Upper lobe of left lung (tissue), 6 donors: ENCODE measurements at regions not wholly inside any gene's neighbourhood (a gene's known extent, or its start where the extent isn't known, plus 50 kb on each side); places are given as distances from the start of the nearest gene placed in this dataset.

Experiments used
- ATAC-seq, 2 donors: fragments of 200-7000 bp; cut with Tn5 transposase; one replicate each; pipeline ENCODE4 v1.9.1; 2022; ENCODE audit warnings: mild to moderate bottlenecking in 2 of 2, moderate library complexity in 2 of 2; ENCODE audit not compliant: low FRiP score in 2 of 2
- DNase-seq, 2 donors: peaks; one replicate each; pipeline ENCODE4 v3.0.0-alpha.2; 2019 to 2020
- H3K27ac ChIP-seq, 4 donors: fragments of 200-600 bp; sonication (generic); one replicate each; pipeline ENCODE4 v1.5.1; 2016 to 2019
- H3K27me3 ChIP-seq, 4 donors: fragments of 200-600 bp; sonication (generic); one replicate each; pipeline ENCODE4 v1.5.1; 2017 to 2019
- H3K36me3 ChIP-seq, 4 donors: fragments of 200-600 bp; sonication (generic); one replicate each; pipeline ENCODE4 v1.5.1; 2016 to 2019
- H3K4me1 ChIP-seq, 4 donors: fragments of 200-600 bp; sonication (generic); one replicate each; pipeline ENCODE4 v1.5.1; 2018 to 2019
- H3K4me3 ChIP-seq, 4 donors: fragments of 200-600 bp; sonication (generic); one replicate each; pipeline ENCODE4 v1.5.1; 2017 to 2019; ENCODE audit warnings: mild to moderate bottlenecking in 2 of 4, moderate library complexity in 1 of 4
- H3K9me3 ChIP-seq, 4 donors: fragments of 200-600 bp; sonication (generic); one replicate each; pipeline ENCODE4 v1.5.1; 2018 to 2019
- CTCF ChIP-seq, 6 experiments: fragments of 450-650 bp in 4 of 6; fragments of 200-600 bp in 2 of 6; sonication (generic) in 2 of 6; IDR thresholded peaks; one replicate each; pipeline ENCODE4 v1.5.1; 2016 to 2019; ENCODE audit warnings: antibody characterized with exemption in 6 of 6
- EP300 ChIP-seq, 4 donors: sonication (generic); formaldehyde crosslinking; IDR thresholded peaks; one replicate each; pipeline ENCODE4 v1.5.1; 2017; ENCODE audit warnings: antibody characterized with exemption in 4 of 4, control low read depth in 2 of 4
- POLR2A ChIP-seq, 4 donors: fragments of 450-650 bp; IDR thresholded peaks; one replicate each; pipeline ENCODE4 v1.5.1; 2016 to 2017; ENCODE audit warnings: antibody characterized with exemption in 4 of 4, mild to moderate bottlenecking in 2 of 4
- POLR2AphosphoS5 ChIP-seq, 2 donors: sonication (generic); formaldehyde crosslinking; IDR thresholded peaks; one replicate each; pipeline ENCODE4 v1.5.1; 2017; ENCODE audit warnings: antibody characterized with exemption in 2 of 2
- WGBS, 2 donors: methylation state at CpG; one replicate each; pipeline ENCODE4 v1.1.5; 2017 to 2018; 5-methylcytosine and 5-hydroxymethylcytosine counted together
- donor health status: DM: no; HTN: no; CAD: no; lungs with moderate emphysema.
- donor health status: DM: no; HTN: yes; CAD: no; lungs with severe emphysema.

- DNase-seq (no peak), ATAC-seq (no peak)
- H3K4me3 ChIP-seq = no peak overlapping the region
- H3K9me3 ChIP-seq = no peaks in the 10 kb centered on the region
- TF ChIP-seq CTCF (IDR thresholded peaks at IDR 0.05) (no peak), POLR2AphosphoS5 (IDR thresholded peaks at IDR 0.05) (no peak), POLR2A (IDR thresholded peaks at IDR 0.05) (no peak), EP300 (IDR thresholded peaks at IDR 0.05) (no peak)
- H3K27ac ChIP-seq = no peak overlapping the region
- no peaks in the 10 kb centered on the region for H3K36me3 ChIP-seq
- peaks cover 0 to 4% (median 0%) of the 10 kb centered on the region in 4 donors for H3K4me1 ChIP-seq
- H3K27me3 ChIP-seq = no peaks in the 10 kb centered on the region
- 23 to 32% methylated on average over 1 of the region's 1 CpG for WGBS, 2 donors
Observed at GRCh38 chrX:20437683-20438082, 171.0 kb upstream of the RPS6KA3 start.

- Histone ChIP-seq H3K36me3 (no peaks in the 10 kb centered on the region), H3K27ac (no peak overlapping the region), H3K9me3 (no peaks in the 10 kb centered on the region), H3K27me3 (no peaks in the 10 kb centered on the region), H3K4me3 (no peak overlapping the region), H3K4me1 (peaks cover 0 to 4% (median 0%) of the 10 kb centered on the region in 4 donors)
- ATAC-seq (no peak), DNase-seq (no peak)
- no peak for TF ChIP-seq EP300 (IDR thresholded peaks at IDR 0.05)
- no peak for TF ChIP-seq POLR2A (IDR thresholded peaks at IDR 0.05)
- no peak for TF ChIP-seq CTCF (IDR thresholded peaks at IDR 0.05)
- 75 to 83% methylated on average over 1 of the region's 1 CpG for WGBS, 2 donors
Observed at GRCh38 chrX:20435913-20436312, 169.2 kb upstream of the RPS6KA3 start.

GRCh38 chrX:20434986-20435385 is 168.3 kb upstream of the RPS6KA3 start:
- H3K9me3 ChIP-seq = no peaks in the 10 kb centered on the region
- DNase-seq (no peak), ATAC-seq (no peak)
- no peak overlapping the region for H3K27ac ChIP-seq
- H3K36me3 ChIP-seq = no peaks in the 10 kb centered on the region
- H3K27me3 ChIP-seq = no peaks in the 10 kb centered on the region
- no peak overlapping the region for H3K4me3 ChIP-seq
- WGBS, 2 donors = 77 to 87% methylated on average over 3 of the region's 3 CpGs
- peaks cover 0 to 4% (median 0%) of the 10 kb centered on the region in 4 donors for H3K4me1 ChIP-seq
- TF ChIP-seq POLR2A (IDR thresholded peaks at IDR 0.05) (no peak), POLR2AphosphoS5 (IDR thresholded peaks at IDR 0.05) (no peak)

GRCh38 chrX:20433388-20433775 is 166.7 kb upstream of the RPS6KA3 start:
- no peak for DNase-seq
- 76 to 90% methylated on average over 1 of the region's 1 CpG for WGBS, 2 donors

GRCh38 chrX:20432746-20433387 is 166.2 kb upstream of the RPS6KA3 start:
- H3K4me3 ChIP-seq = no peak overlapping the region
- TF ChIP-seq EP300 (IDR thresholded peaks at IDR 0.05) (no peak), POLR2A (IDR thresholded peaks at IDR 0.05) (no peak), CTCF (IDR thresholded peaks at IDR 0.05) (no peak), POLR2AphosphoS5 (IDR thresholded peaks at IDR 0.05) (no peak)
- H3K4me1 ChIP-seq = peaks cover 0 to 4% (median 0%) of the 10 kb centered on the region in 4 donors
- no peaks in the 10 kb centered on the region for H3K36me3 ChIP-seq
- no peaks in the 10 kb centered on the region for H3K27me3 ChIP-seq
- no peak overlapping the region for H3K27ac ChIP-seq
- no peaks in the 10 kb centered on the region for H3K9me3 ChIP-seq
- ATAC-seq = no peak
- 68 to 85% methylated on average over 2 of the region's 2 CpGs for WGBS, 2 donors
- DNase-seq = no peak

More at GRCh38 chrX:20433388-20433775, 166.7 kb upstream of the RPS6KA3 start:
- no peak overlapping the region for H3K27ac ChIP-seq
- H3K4me1 ChIP-seq = peaks cover 0 to 4% (median 0%) of the 10 kb centered on the region in 4 donors
- no peaks in the 10 kb centered on the region for H3K27me3 ChIP-seq
- no peaks in the 10 kb centered on the region for H3K9me3 ChIP-seq
- H3K4me3 ChIP-seq = no peak overlapping the region
- TF ChIP-seq EP300 (IDR thresholded peaks at IDR 0.05) (no peak), POLR2AphosphoS5 (IDR thresholded peaks at IDR 0.05) (no peak), POLR2A (IDR thresholded peaks at IDR 0.05) (no peak)
- no peaks in the 10 kb centered on the region for H3K36me3 ChIP-seq
- ATAC-seq = no peak

- H3K36me3 ChIP-seq = no peaks in the 10 kb centered on the region
- no peak for ATAC-seq
- no peak overlapping the region for H3K4me3 ChIP-seq
- peaks cover 0 to 4% (median 0%) of the 10 kb centered on the region in 4 donors for H3K4me1 ChIP-seq
- H3K27me3 ChIP-seq = no peaks in the 10 kb centered on the region
- WGBS, 2 donors = 76 to 89% methylated on average over 3 of the region's 3 CpGs
- TF ChIP-seq CTCF (IDR thresholded peaks at IDR 0.05) (no peak), POLR2AphosphoS5 (IDR thresholded peaks at IDR 0.05) (no peak), EP300 (IDR thresholded peaks at IDR 0.05) (no peak), POLR2A (IDR thresholded peaks at IDR 0.05) (no peak)
- no peaks in the 10 kb centered on the region for H3K9me3 ChIP-seq
- H3K27ac ChIP-seq = no peak overlapping the region
- no peak for DNase-seq
Observed at GRCh38 chrX:20432048-20432447, 165.3 kb upstream of the RPS6KA3 start.
